GM12878 (cell line): ENCODE measurements at regions not wholly inside any gene's neighbourhood (a gene's known extent, or its start where the extent isn't known, plus 50 kb on each side); places are given as distances from the start of the nearest gene placed in this dataset.

Experiments used
- CTCF ChIP-seq, 3 experiments: IDR thresholded peaks in 2 of 3; conservative IDR thresholded peaks in 1 of 3; 2 replicates each; pipeline ENCODE4 v1.5.1; 2011; ENCODE audit warnings: low read depth in 3 of 3, low read length in 3 of 3, mild to moderate bottlenecking in 3 of 3, control low read depth in 2 of 3, moderate library complexity in 2 of 3, inconsistent platforms in 1 of 3, mixed read lengths in 1 of 3; ENCODE audit not compliant: control insufficient read depth in 2 of 3, insufficient read depth in 1 of 3; ENCODE audit errors: extremely low read depth in 1 of 3
- ZBTB33 ChIP-seq: fragments of 450-650 bp; IDR thresholded peaks from 2 replicates; pipeline ENCODE4 v1.6.1; 2017; ENCODE audit warnings: mild to moderate bottlenecking

- TF ChIP-seq ZBTB33 = no peak
- no peak for TF ChIP-seq CTCF (IDR thresholded peaks at IDR 0.05 in 2 of 3, conservative IDR thresholded peaks at IDR 0.05 in 1 of 3; ENCODE audit: control insufficient read depth in 2 of 3, extremely low read depth in 1 of 3, insufficient read depth in 1 of 3, low read depth in 3 of 3, low read length in 3 of 3)
Observed at GRCh38 chr9:38158628-38159027, 89.6 kb upstream of the SHB start.
